ENCODE measurements at regions not wholly inside any gene's neighbourhood (a gene's known extent, or its start where the extent isn't known, plus 50 kb on each side); places are given as distances from the start of the nearest gene placed in this dataset.

- TF ChIP-seq TBP (IDR thresholded peaks at IDR 0.05; ENCODE audit: low read depth, low read length) (no peak), CTCF (IDR thresholded peaks at IDR 0.05; ENCODE audit: control extremely low read depth in 1 of 3, insufficient read depth in 1 of 3, low read depth in 1 of 3, low read length in 3 of 3) (no peak), HDAC2 (IDR thresholded peaks at IDR 0.05; ENCODE audit: borderline replicate concordance in 1 of 2, low read depth in 2 of 2, low read length in 2 of 2) (no peak), BACH1 (IDR thresholded peaks at IDR 0.05; ENCODE audit: low read length) (no peak), KDM5A (IDR thresholded peaks at IDR 0.05; ENCODE audit: low read length) (no peak), JUN (IDR thresholded peaks at IDR 0.05; ENCODE audit: low read depth, low read length) (no peak), ATF3 (IDR thresholded peaks at IDR 0.05; ENCODE audit: insufficient read depth, low read depth, low read length) (no peak)
Measured at GRCh38 chr20:40542065-40542464, 147.0 kb downstream of the MAFB start.
